Brain pericyte (primary cell): ENCODE measurements at regions not wholly inside any gene's neighbourhood (a gene's known extent, or its start where the extent isn't known, plus 50 kb on each side); places are given as distances from the start of the nearest gene placed in this dataset.

ENCODE experiments used
- DNase-seq: peaks from one replicate; pipeline ENCODE4 v3.0.0-alpha.2; 2012; ENCODE audit warnings: low read depth, low spot score

DNA sequence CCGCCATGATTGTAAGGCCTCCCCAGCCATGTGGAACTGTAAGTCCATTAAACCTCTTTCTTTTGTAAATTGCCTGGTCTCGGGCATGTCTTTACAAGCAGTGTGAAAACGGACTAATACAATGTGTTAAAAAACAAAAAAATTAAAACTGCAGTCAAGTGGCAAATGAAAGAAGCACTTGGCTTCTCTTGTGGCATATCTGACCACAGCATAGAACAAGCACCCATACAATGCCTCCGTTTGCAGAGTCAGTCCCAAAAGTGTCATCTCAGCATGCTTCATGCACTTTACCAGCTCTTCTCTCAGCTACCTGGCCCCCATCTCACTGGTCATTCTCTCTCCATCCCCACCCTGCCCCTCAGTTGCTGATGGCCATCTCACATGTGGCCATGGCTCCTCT, 51.1 kb upstream of the DAPK1 start:
- DNase-seq: no peak

DNA sequence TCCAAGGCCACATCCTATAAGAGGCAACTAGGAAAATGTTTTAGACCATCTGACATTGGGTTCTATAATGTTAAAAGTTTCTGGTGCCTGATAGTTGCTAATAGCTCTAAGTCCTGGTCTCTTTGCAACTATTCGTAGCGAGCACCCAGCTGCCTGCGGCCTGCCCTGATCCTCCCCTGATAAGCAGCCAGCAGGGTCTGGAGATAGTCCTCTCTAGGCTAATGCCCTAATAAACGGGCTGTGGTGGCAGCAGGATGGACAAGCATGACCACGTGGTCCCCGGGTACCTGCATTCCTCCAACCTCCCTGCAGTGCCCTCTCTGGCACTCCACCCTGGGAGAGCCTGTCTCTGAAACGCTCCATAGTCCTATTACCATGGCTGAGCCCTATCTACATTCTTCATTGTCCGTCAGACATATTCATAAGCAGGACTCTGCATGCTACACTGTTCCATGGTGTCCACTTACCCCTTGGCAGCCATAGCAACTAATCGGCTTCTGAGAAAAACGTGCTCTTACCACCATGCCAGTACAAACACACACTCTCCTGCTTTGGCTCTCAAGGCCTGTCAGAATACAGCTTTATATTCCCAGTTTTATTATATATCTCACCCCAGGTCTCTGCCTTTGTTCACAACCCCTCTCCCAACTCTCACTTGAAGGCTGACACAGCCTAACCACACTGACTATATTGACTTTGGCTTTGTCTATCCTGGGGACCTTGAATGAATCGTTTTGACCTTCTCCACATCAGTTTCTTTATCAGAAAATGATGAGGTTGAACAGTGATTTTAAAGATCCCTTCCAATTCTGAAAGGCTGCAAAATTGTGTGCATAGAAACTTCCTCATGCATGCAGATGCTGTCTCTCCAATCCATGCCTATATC, 49.9 kb upstream of the DAPK1 start:
- DNase-seq: no peak
